Hepatocyte (in vitro differentiated cells): ENCODE measurements at regions not wholly inside any gene's neighbourhood (a gene's known extent, or its start where the extent isn't known, plus 50 kb on each side); places are given as distances from the start of the nearest gene placed in this dataset.

Experiments
- DNase-seq: peaks from one replicate; pipeline ENCODE4 v3.0.0-alpha.2; 2016; ENCODE audit warnings: low spot score
- H2AFZ ChIP-seq: fragments of 200-600 bp; sonication (generic); 2 replicates; pipeline ENCODE4 v1.6.0; 2016; ENCODE audit warnings: antibody characterized with exemption, mild to moderate bottlenecking
- H3K27ac ChIP-seq: fragments of 200-600 bp; sonication (generic); 2 replicates; pipeline ENCODE4 v1.5.1; 2016; ENCODE audit warnings: mild to moderate bottlenecking
- H3K27me3 ChIP-seq: fragments of 200-600 bp; sonication (generic); 2 replicates; pipeline ENCODE4 v1.6.1; 2016
- H3K36me3 ChIP-seq: fragments of 200-600 bp; sonication (generic); replicated peaks from 2 replicates; pipeline ENCODE4 v1.5.1; 2016; ENCODE audit warnings: low read depth; ENCODE audit not compliant: insufficient read depth
- H3K4me1 ChIP-seq: fragments of 200-600 bp; sonication (generic); 2 replicates; pipeline ENCODE4 v1.5.1; 2016; ENCODE audit warnings: mild to moderate bottlenecking, moderate library complexity; ENCODE audit not compliant: insufficient read depth
- H3K4me2 ChIP-seq: fragments of 200-600 bp; sonication (generic); 2 replicates; pipeline ENCODE4 v1.6.0; 2016
- H3K4me3 ChIP-seq: fragments of 200-600 bp; sonication (generic); 2 replicates; pipeline ENCODE4 v1.5.1; 2016; ENCODE audit warnings: mild to moderate bottlenecking
- H3K79me2 ChIP-seq: fragments of 200-600 bp; sonication (generic); 2 replicates; pipeline ENCODE4 v1.6.0; 2017; ENCODE audit warnings: mild to moderate bottlenecking
- H3K9me2 ChIP-seq: fragments of 200-600 bp; sonication (generic); replicated peaks from 2 replicates; pipeline ENCODE4 v1.6.0; 2017; ENCODE audit warnings: mild to moderate bottlenecking; ENCODE audit not compliant: insufficient read depth
- H3K9me3 ChIP-seq: fragments of 200-600 bp; sonication (generic); 2 replicates; pipeline ENCODE4 v1.5.1; 2016; ENCODE audit warnings: low read depth, mild to moderate bottlenecking
- H4K20me1 ChIP-seq: fragments of 200-600 bp; sonication (generic); 2 replicates; pipeline ENCODE4 v1.6.0; 2016; ENCODE audit warnings: mild to moderate bottlenecking; ENCODE audit not compliant: insufficient read depth, poor library complexity, severe bottlenecking
- EZH2 ChIP-seq: fragments of 200-600 bp; sonication (generic); IDR thresholded peaks from 2 replicates; pipeline ENCODE4 v1.6.1; 2016; ENCODE audit warnings: antibody characterized with exemption, mild to moderate bottlenecking, borderline replicate concordance
- EZH2phosphoT487 ChIP-seq: fragments of 200-600 bp; sonication (generic); IDR thresholded peaks from one replicate; pipeline ENCODE4 v1.6.1; 2018; ENCODE audit warnings: antibody characterized with exemption, mild to moderate bottlenecking, low read depth, moderate library complexity; ENCODE audit not compliant: unreplicated experiment, severe bottlenecking
- WGBS: methylation state at CpG from one replicate; pipeline ENCODE4 v1.1.6; 2016; ENCODE audit warnings: low lambda C conversion rate; ENCODE audit errors: missing lambda C conversion rate; 5-methylcytosine and 5-hydroxymethylcytosine counted together
- TF ChIP-seq, protein P1 (sequence below): fragments of 200-600 bp; sonication (generic); IDR thresholded peaks from 2 replicates; pipeline ENCODE4 v1.5.1; 2016; ENCODE audit warnings: antibody characterized with exemption, mild to moderate bottlenecking; ENCODE audit not compliant: poor library complexity

DNA sequence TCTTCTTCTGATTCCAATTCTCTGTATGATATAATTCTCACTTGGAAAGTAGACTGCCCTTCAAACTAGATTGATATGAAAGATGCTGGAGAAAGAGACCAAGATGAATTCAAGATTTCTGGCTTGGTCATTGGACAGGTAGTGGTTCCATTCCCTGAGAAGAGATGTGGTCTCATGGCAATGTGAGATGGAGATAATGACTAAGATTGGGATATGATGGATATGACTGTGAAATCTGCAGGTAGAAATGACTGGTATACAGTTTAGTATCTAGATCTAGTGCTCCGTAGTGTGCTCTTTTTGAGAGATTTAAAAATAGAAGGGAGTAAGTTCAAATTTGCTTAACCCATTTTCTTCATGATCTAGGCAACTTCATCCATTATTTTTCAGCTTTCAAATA, 425.4 kb upstream of the TRIB2 start:
- H3K4me2 ChIP-seq, result no peak overlapping the region
- H4K20me1 ChIP-seq, result no peaks in the 10 kb centered on the region
- no peak overlapping the region for H3K4me3 ChIP-seq
- no peaks in the 10 kb centered on the region for H3K27me3 ChIP-seq
- no peak for DNase-seq
- no peak overlapping the region for H2AFZ ChIP-seq
- H3K4me1 ChIP-seq, result no peaks in the 10 kb centered on the region
- H3K9me2 ChIP-seq, result no peaks in the 10 kb centered on the region
- WGBS, result 87% methylated on average over 1 of the region's 1 CpG
- no peak overlapping the region for H3K27ac ChIP-seq
- TF ChIP-seq, protein P1, sequence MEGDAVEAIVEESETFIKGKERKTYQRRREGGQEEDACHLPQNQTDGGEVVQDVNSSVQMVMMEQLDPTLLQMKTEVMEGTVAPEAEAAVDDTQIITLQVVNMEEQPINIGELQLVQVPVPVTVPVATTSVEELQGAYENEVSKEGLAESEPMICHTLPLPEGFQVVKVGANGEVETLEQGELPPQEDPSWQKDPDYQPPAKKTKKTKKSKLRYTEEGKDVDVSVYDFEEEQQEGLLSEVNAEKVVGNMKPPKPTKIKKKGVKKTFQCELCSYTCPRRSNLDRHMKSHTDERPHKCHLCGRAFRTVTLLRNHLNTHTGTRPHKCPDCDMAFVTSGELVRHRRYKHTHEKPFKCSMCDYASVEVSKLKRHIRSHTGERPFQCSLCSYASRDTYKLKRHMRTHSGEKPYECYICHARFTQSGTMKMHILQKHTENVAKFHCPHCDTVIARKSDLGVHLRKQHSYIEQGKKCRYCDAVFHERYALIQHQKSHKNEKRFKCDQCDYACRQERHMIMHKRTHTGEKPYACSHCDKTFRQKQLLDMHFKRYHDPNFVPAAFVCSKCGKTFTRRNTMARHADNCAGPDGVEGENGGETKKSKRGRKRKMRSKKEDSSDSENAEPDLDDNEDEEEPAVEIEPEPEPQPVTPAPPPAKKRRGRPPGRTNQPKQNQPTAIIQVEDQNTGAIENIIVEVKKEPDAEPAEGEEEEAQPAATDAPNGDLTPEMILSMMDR, result no peak
- TF ChIP-seq EZH2phosphoT487, result no peak
- no peak for TF ChIP-seq EZH2
- no peaks in the 10 kb centered on the region for H3K36me3 ChIP-seq
- H3K79me2 ChIP-seq, result no peaks in the 10 kb centered on the region
- H3K9me3 ChIP-seq, result no peaks in the 10 kb centered on the region

DNA sequence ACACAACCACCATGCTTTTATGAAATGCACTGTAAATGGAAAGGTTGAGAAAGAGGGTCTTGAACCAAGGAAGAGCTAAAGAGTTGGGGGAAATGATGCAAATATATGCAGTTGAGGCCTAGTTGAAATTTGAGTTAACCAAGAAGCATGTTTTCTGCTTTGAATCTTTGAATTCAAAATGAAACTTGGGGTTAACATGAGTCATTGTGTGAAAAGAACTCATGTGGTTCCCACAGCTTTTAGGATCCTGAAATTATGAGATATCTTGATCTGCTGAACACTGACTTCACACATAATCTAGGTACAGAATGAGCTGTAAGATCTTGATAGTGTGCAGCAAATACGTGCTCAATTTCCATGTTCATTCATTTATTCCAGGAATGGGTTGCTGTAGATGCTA, 422.9 kb upstream of the TRIB2 start:
- WGBS, result 85% methylated on average over 1 of the region's 1 CpG
- no peak for TF ChIP-seq EZH2
- no peak for TF ChIP-seq EZH2phosphoT487
- TF ChIP-seq, protein P1, result no peak

DNA sequence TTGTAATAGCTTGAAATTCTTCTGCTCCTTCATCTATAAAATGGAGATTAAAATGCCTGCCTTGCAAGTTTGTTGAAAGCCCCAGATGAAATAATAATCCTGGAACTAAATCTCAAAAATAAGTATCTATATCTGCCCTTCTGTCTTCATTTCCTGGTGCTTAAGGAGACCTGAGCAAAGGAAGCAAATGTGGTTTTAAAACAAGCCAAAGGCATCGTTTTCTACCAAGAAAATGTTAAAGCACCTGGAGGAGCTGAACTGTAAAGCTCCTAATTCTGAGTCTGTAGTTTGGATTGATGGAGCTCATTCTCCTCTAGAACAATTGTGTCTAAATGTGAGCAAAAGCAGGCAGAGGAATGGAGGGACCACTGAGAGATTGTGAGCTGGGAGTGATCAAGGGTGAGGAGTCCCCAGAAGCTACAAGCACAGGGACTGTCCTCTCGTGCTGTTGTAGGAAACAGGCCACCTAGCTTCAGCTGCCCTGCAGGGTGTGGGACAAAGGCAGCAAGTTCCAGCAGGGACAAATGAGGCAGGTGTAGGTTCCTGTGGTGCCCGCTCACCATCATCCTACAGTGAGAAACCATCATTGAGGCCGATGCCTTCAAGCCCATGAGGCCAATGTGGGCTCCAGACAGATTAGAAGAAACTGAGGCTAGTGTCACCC, 420.7 kb upstream of the TRIB2 start:
- TF ChIP-seq EZH2phosphoT487 (no peak), EZH2 (no peak)
- TF ChIP-seq, protein P1, result no peak
- 86% methylated on average over 4 of the region's 4 CpGs for WGBS
- Histone ChIP-seq H2AFZ (no peak overlapping the region), H3K9me2 (no peaks in the 10 kb centered on the region), H3K9me3 (no peaks in the 10 kb centered on the region), H3K79me2 (no peaks in the 10 kb centered on the region), H3K27me3 (no peaks in the 10 kb centered on the region), H3K4me3 (no peak overlapping the region), H3K4me1 (no peaks in the 10 kb centered on the region), H3K27ac (no peak overlapping the region), H3K4me2 (no peak overlapping the region), H4K20me1 (no peaks in the 10 kb centered on the region), H3K36me3 (no peaks in the 10 kb centered on the region)
- DNase-seq, result no peak

More for the DNA sequence above, 422.9 kb upstream of the TRIB2 start:
- no peaks in the 10 kb centered on the region for H3K36me3 ChIP-seq
- H3K9me3 ChIP-seq, result no peaks in the 10 kb centered on the region
- H3K4me1 ChIP-seq, result no peaks in the 10 kb centered on the region
- no peak overlapping the region for H3K4me3 ChIP-seq
- no peak overlapping the region for H2AFZ ChIP-seq
- no peaks in the 10 kb centered on the region for H3K9me2 ChIP-seq
- H4K20me1 ChIP-seq, result no peaks in the 10 kb centered on the region
- H3K27me3 ChIP-seq, result no peaks in the 10 kb centered on the region
- no peak overlapping the region for H3K4me2 ChIP-seq
- H3K27ac ChIP-seq, result no peak overlapping the region
- no peaks in the 10 kb centered on the region for H3K79me2 ChIP-seq
- no peak for DNase-seq
